Stomach (tissue), 4 donors: ENCODE measurements at regions not wholly inside any gene's neighbourhood (a gene's known extent, or its start where the extent isn't known, plus 50 kb on each side); places are given as distances from the start of the nearest gene placed in this dataset.

ENCODE experiments used
- POLR2AphosphoS5 ChIP-seq, 3 donors: sonication (generic); formaldehyde crosslinking; IDR thresholded peaks; one replicate each; pipeline ENCODE4 v1.6.1; 2016; ENCODE audit warnings: antibody characterized with exemption in 3 of 3
- TF ChIP-seq, protein P1 (sequence below), 7 experiments: fragments of 450-650 bp in 4 of 7; fragments of 200-600 bp in 3 of 7; sonication (generic) in 3 of 7; IDR thresholded peaks; one replicate each; pipeline ENCODE4 v1.5.1; 2016 to 2019; ENCODE audit warnings: antibody characterized with exemption in 7 of 7, control low read depth in 2 of 7, mild to moderate bottlenecking in 1 of 7

DNA sequence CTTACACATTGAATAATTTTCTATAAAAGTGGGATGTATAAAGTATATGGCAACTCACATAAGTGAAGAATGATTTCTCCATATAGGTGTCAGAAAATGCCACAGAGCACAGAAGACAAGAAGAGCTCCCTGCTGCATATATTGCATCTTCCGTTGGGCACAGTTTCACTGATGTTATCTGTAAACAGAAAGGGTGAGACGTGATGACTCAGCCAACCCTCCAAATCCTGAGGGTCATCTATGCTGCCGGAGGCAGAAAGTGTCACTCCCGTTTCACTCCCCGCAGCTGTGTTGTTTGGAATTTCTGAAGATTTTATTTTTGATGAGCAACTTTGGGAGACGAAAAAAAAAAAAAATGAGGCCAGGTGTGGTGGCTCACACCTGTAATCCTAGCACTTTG, 644.1 kb downstream of the C6orf118 start:
- TF ChIP-seq POLR2AphosphoS5 (IDR thresholded peaks at IDR 0.05): no peak
- TF ChIP-seq, protein P1, sequence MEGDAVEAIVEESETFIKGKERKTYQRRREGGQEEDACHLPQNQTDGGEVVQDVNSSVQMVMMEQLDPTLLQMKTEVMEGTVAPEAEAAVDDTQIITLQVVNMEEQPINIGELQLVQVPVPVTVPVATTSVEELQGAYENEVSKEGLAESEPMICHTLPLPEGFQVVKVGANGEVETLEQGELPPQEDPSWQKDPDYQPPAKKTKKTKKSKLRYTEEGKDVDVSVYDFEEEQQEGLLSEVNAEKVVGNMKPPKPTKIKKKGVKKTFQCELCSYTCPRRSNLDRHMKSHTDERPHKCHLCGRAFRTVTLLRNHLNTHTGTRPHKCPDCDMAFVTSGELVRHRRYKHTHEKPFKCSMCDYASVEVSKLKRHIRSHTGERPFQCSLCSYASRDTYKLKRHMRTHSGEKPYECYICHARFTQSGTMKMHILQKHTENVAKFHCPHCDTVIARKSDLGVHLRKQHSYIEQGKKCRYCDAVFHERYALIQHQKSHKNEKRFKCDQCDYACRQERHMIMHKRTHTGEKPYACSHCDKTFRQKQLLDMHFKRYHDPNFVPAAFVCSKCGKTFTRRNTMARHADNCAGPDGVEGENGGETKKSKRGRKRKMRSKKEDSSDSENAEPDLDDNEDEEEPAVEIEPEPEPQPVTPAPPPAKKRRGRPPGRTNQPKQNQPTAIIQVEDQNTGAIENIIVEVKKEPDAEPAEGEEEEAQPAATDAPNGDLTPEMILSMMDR (IDR thresholded peaks at IDR 0.05): no peak
